Effector CD8-positive, alpha-beta T cell (primary cell): ENCODE measurements at regions not wholly inside any gene's neighbourhood (a gene's known extent, or its start where the extent isn't known, plus 50 kb on each side); places are given as distances from the start of the nearest gene placed in this dataset.
A peak's percentile ranks its signal among the peaks of the same experiment; 100 is the strongest.
"Not testable (repeated sequence)": the region's sequence is repeated elsewhere in the genome, so short reads cannot be mapped to it uniquely, and the experiment has no call there.

ENCODE experiments used
- DNase-seq: peaks from one replicate; lab custom pipeline; 2025; lab: John Stamatoyannopoulos, UW

- DNase-seq, result not testable (repeated sequence)
Measured at GRCh38 chr11:14573539-14574057, 53.4 kb upstream of the PSMA1 start.

GRCh38 chr11:14577292-14577691, 57.1 kb upstream of the PSMA1 start:
- DNase-seq, result no peak

GRCh38 chr11:14577835-14578529, 57.8 kb upstream of the PSMA1 start:
- no peak for DNase-seq

- peak; percentile 51 for DNase-seq
Measured at GRCh38 chr11:14578541-14578956, 58.4 kb upstream of the PSMA1 start.

GRCh38 chr11:14579646-14580045, 59.5 kb upstream of the PSMA1 start:
- no peak for DNase-seq

- DNase-seq, result no peak
Measured at GRCh38 chr11:14582793-14583192, 60.8 kb upstream of the PDE3B start.

- DNase-seq, result no peak
Measured at GRCh38 chr11:14583252-14584034, 60.2 kb upstream of the PDE3B start.

GRCh38 chr11:14584035-14584363, 59.6 kb upstream of the PDE3B start:
- DNase-seq, result no peak

- no peak for DNase-seq
Measured at GRCh38 chr11:14584595-14584994, 59.0 kb upstream of the PDE3B start.

GRCh38 chr11:14585438-14585837, 58.2 kb upstream of the PDE3B start:
- DNase-seq, result no peak

- DNase-seq, result no peak
Measured at GRCh38 chr11:14587258-14587657, 56.3 kb upstream of the PDE3B start.

GRCh38 chr11:14588681-14589080, 54.9 kb upstream of the PDE3B start:
- no peak for DNase-seq

- DNase-seq, result no peak
Measured at GRCh38 chr11:14589421-14589820, 54.2 kb upstream of the PDE3B start.

GRCh38 chr11:14591046-14591445, 52.6 kb upstream of the PDE3B start:
- not testable (repeated sequence) for DNase-seq

- no peak for DNase-seq
Measured at GRCh38 chr11:14593671-14594070, 49.9 kb upstream of the PDE3B start.
